DMS79 treated with DMSO at 0.1 percent for 48 hours (cell line): ENCODE measurements at regions not wholly inside any gene's neighbourhood (a gene's known extent, or its start where the extent isn't known, plus 50 kb on each side); places are given as distances from the start of the nearest gene placed in this dataset.
"Not testable (repeated sequence)": the region's sequence is repeated elsewhere in the genome, so short reads cannot be mapped to it uniquely, and the experiment has no call there.

Source experiments
- DNase-seq: peaks from one replicate; lab custom pipeline; 2025; lab: John Stamatoyannopoulos, UW

- no peak for DNase-seq
These were observed 726.3 kb downstream of the RAPGEF2 start for GRCh38 chr4:159829184-159829583.

- DNase-seq = no peak
These were observed 734.2 kb downstream of the RAPGEF2 start for GRCh38 chr4:159837071-159837470.

GRCh38 chr4:159855731-159856130, 752.9 kb downstream of the RAPGEF2 start:
- DNase-seq = no peak

- no peak for DNase-seq
These were observed 753.6 kb downstream of the RAPGEF2 start for GRCh38 chr4:159856451-159856850.

GRCh38 chr4:159859656-159860148, 756.8 kb downstream of the RAPGEF2 start:
- no peak for DNase-seq

GRCh38 chr4:159860945-159861344, 758.1 kb downstream of the RAPGEF2 start:
- no peak for DNase-seq

GRCh38 chr4:159864337-159864736, 761.5 kb downstream of the RAPGEF2 start:
- DNase-seq = no peak

GRCh38 chr4:159867673-159868072, 764.8 kb downstream of the RAPGEF2 start:
- DNase-seq = no peak

- not testable (repeated sequence) for DNase-seq
These were observed 766.1 kb downstream of the RAPGEF2 start for GRCh38 chr4:159868936-159869335.

GRCh38 chr4:159871141-159871540, 768.3 kb downstream of the RAPGEF2 start:
- DNase-seq = no peak

- DNase-seq = no peak
These were observed 778.3 kb downstream of the RAPGEF2 start for GRCh38 chr4:159881158-159881557.

GRCh38 chr4:159884989-159885388, 782.1 kb downstream of the RAPGEF2 start:
- DNase-seq = no peak

- no peak for DNase-seq
These were observed 796.7 kb downstream of the RAPGEF2 start for GRCh38 chr4:159899596-159899995.

GRCh38 chr4:159900562-159900961, 797.7 kb downstream of the RAPGEF2 start:
- DNase-seq = no peak

GRCh38 chr4:159902648-159903047, 799.8 kb downstream of the RAPGEF2 start:
- no peak for DNase-seq

- no peak for DNase-seq
These were observed 802.0 kb downstream of the RAPGEF2 start for GRCh38 chr4:159904906-159905305.

- no peak for DNase-seq
These were observed 803.2 kb downstream of the RAPGEF2 start for GRCh38 chr4:159906051-159906450.

- no peak for DNase-seq
These were observed 803.6 kb downstream of the RAPGEF2 start for GRCh38 chr4:159906517-159906916.

GRCh38 chr4:159910721-159911120, 807.8 kb downstream of the RAPGEF2 start:
- DNase-seq = no peak

GRCh38 chr4:159922119-159922518, 819.2 kb downstream of the RAPGEF2 start:
- no peak for DNase-seq

- DNase-seq = no peak
These were observed 822.9 kb downstream of the RAPGEF2 start for GRCh38 chr4:159925770-159926169.

GRCh38 chr4:159926871-159927270, 824.0 kb downstream of the RAPGEF2 start:
- DNase-seq = no peak

- DNase-seq = no peak
These were observed 824.9 kb downstream of the RAPGEF2 start for GRCh38 chr4:159927781-159928180.

GRCh38 chr4:159934602-159935001, 831.7 kb downstream of the RAPGEF2 start:
- DNase-seq = not testable (repeated sequence)

GRCh38 chr4:159937595-159937994, 834.7 kb downstream of the RAPGEF2 start:
- DNase-seq = no peak
